ENCODE measurements at regions not wholly inside any gene's neighbourhood (a gene's known extent, or its start where the extent isn't known, plus 50 kb on each side); places are given as distances from the start of the nearest gene placed in this dataset.

DNA sequence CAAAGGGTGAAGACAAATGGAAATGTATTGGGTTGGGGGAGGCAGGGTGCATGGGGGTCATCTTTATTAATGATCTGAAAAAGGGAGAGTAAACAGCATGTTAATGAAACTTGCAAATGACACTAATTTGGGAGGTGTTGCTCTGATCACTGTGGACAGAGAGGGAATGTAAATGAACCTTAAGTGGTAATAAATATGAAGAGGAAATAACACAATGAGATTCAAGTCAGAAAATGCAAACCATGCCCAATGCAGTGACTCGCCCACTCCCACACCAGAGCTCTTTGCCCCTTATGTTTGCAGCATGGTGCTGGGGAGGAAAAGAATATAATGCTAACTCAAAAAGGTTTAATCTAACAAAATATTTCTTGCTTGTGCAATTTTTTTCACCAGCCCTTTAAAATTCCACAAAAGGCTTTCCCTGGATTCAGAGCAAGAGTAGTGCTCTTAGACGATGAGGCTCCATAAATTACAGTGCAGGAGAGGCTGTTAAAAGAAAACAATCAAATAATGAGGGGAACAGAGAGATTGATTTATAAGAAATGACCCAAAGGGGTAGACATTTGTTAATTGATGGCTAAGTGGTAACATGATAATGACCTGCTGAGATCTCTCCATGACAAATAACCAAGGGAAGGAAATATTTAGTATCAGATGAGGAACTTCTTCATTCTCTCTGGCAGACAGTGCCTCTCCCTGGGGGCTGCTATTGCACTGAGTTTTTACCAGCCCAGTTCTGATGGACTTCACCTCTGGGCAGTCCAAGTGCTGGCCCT is 210.0 kb upstream of the PPP2R3A start:
- DNase-seq = no peak

DNA sequence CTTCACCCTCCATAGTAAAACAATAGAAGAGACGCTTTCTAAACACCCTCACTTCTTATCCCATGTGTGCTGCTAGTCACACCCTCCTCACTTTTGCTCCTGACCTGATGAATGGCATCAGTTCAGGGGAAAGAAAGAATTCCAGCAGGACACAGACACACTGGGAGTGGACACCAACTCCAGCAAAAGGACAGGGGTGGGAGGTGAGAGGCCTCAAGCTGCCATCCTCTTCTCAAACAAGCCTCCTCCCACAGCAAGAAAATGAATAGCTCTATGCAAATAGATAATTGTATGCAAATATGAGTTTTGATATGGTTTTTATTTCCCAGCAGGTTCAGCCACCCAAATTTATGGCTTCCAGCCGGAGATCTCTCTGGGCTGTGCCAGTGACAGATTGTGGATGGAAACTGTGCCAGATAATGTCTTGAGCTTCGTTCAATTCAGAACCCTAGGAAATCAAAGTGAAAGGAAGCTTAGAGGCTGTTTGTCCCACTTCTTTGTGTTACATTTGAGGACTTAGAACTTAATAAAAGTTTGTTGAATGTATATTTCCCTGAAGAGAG is 209.3 kb upstream of the PPP2R3A start:
- DNase-seq = no peak

DNA sequence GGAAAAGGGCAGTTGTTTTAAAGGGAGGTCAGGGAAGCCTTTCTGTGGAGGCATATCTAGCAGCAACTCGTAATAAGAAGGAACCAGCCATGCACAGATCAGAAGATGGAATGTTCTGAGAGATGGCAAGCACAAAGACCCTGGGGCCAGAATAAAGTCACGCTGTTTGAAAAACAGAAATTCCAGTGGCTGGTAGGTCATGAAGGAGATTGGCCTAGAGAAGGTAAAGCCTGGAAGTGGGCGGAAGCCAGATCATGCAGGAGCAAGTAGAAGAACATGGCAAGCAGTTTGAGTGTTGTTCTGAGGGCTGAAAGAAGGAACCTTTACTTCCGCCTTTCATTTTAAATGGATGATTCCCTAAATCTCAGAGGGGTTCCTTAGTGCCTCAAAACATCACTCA is 208.1 kb upstream of the PPP2R3A start:
- DNase-seq = no peak

DNA sequence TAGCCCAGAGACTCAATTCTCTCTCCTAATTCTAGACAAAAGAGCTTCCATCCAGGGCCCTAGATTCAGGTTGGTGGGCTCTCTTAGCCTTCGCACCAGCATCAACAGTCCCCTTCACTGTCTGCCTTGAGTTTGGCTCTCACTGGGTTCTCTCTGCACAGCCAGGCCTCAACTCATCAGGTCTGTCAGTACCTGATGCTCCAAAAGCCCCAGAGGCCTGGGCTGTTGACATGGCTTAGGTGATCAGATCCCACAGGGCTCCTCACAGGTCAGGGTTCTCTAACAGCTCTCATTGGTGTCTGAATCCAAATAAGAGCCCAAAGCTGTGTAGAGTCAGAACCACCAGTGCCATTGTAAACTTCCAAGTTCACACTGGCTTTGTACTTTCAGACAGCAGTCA is 206.6 kb upstream of the PPP2R3A start:
- DNase-seq = no peak

DNA sequence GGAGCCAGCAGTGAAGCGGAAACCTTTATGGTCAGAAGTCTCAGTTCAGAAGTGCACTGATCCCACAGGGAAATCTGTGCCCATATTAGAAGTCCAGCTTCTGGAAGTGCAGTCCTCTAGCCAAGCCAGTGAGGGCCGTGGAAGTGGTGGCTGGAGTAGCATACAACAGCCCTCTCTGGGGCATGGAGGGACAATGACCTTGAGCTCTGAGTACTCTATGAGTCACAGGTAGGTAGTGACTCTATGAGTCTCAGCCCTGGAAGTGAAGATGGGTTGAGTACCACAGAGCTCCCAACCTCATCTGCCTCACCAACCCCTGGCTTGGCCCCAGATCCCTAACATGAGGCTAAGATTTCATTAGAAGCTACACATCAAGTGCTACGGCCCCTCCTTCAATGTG is 205.9 kb upstream of the PPP2R3A start:
- no peak for DNase-seq

DNA sequence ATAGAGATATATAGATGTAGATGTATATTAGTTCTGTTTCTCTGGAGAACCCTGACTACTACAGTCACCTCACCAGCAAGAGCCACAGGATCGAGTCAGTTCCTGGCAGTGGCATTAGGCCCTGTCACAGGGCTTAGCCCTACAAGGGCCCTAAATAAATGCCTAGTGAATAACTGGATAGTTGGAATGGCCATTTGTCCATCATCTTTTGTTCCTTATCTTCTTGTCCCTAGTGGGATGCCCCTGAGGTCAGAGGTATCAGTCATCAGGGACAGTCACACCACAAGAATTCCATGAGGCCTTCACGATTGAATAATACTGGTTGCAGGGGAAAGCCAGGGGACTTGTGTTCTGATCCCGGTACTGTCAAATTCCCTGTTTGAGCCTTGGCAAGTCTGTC is 204.9 kb upstream of the PPP2R3A start:
- DNase-seq = no peak

DNA sequence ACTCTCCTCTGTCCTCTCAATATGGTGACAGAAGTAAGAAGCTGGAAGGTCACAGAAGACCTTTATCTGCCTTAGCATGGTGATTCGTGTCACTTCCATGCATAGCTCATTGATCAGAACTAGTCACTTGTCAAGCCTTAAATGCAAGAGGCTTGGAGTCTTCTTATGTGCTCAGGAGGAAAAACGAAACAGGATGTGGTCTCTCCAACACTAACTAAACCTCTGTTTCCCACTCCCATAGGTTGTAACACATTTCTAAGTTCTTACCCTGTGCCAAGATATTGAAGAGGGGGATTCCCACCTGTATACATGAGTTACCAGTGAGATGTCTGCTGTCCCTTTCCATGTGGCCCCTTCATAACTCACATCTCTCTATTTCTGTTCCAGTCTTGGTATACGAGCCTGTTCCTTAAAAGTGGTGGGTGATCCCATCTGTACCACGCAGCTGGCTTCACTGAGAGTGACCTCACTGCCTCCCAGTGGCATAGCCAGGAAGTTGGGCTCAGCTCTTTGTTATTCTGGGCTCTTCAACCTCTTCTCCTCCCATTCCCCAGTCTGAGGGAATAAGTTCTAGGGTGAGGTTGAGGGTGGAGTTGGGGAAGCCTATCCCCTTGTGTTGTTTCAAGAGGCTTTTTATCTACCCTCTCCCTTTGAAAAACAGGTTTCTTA is 203.2 kb upstream of the PPP2R3A start:
- DNase-seq = no peak

DNA sequence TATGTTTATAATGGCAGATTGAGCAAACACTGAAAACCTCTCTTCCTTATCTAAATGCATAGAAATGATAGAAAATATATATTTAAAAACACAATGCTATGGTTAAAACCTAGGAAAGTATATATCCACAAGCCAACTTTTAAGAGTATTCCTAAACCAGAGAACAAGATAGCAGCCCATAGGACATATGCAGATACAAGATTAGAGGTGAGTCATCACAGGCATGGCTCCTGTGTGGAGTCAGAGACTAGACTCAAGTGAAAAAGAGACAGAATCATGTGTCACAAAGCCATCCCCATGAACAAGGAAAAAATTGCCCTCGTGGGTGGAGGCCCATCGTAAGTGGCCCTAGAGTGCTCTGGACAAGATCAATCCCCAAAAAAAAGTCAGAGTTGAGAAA is 199.4 kb upstream of the PPP2R3A start:
- no peak for DNase-seq

DNA sequence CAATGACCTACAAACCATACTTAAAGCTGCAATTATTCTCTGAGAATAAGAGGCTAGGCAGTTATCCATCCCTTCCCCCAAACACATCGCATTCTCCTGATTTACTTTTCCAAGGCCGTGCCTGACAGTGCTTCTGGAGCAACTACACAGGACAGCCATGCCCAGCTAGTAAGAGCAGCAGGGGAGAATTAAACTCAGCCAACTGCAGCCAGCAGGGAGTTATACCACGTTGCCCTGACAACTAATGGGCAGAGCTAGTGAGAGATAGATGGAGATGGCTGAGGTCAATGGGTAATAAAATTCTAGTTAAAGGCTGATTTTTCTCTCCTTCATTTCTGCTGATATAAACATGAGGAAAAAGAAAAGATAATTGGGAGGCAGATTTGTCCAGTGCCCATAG is 193.8 kb upstream of the PPP2R3A start:
- no peak for DNase-seq

DNA sequence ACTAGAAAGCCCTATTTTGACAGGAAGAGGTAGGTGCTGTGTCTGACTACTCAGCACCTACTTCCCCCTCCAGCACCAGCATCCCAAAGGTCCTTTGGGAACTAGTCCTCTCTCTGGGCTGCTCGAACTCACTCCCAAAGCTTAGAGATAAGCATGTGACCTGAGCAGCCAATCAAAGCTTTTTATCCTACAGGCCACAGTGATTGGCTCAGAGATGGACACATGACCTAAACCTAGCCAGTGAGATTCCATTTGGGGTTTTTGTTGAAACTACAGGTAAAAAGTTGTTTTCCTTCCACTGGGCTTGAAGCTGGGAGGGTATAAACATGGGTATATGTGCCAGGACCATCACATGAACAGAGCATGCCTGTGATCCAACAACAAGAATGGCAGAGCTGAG is 186.5 kb upstream of the PPP2R3A start:
- DNase-seq = no peak

DNA sequence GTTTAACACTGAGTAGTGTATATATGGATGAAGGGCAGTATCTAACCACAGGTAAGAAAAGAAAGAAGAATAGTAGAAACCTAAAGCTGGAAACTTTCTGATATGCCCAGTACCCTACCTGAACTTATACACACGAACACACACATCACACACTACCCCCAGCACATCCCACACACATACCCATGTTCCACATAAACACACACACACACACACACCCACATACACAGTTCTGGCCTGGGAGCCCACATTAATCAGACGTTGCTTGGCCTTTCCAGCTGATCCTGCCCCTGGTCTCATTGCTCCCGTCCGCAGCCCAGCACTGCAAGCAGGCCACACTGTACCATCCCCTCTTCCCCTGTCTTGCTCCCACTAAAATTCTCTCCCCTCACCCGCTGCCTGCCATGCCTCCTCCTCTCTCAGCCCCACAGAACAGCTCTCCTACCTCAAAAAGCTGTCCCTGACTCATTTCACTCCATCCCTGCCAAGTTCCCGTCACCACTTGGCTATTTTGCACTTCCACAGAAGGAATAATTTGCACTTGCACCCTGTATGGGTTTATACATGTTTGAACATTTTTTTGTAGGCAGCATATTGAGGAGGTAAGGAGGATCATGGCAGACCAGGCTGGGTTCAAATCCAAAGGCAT is 185.8 kb upstream of the PPP2R3A start:
- DNase-seq = no peak

DNA sequence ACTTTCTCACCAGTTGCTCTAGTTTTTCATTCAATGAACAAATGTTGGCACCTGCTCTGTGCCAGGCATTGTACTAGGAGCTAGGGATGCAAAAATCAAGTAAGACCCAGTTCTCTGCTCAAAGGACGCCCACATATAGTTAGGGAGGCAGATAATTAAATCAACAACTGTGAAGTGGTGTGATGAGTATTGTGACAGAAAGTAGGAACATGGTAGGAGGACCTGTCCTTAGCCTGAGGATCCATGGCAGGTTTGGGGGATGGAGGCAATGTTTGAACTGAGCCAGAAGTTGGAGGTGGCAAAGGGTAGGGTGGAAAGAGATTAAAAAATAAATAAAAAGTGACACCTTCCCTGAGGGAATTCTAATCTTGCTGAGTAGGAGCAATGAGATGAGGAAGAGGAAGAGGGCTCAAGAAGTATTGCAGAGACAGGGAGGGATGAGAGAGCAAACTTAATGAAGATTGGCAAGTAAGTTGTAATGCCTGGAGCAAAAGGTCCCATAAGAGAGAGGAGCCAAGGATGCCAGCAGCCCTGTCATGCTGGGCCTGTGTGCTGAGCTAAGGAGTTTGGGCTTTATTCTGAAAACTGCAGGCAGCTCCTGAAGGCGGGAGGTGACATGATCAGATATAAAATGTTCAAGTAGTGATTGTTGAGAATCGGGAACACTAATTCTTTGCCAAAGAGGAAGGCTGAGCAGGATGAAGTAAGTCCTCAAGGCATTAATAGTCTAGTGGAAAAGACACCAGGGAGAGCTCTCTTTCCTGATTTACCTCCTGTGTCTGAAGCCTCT is 184.3 kb upstream of the PPP2R3A start:
- no peak for DNase-seq

DNA sequence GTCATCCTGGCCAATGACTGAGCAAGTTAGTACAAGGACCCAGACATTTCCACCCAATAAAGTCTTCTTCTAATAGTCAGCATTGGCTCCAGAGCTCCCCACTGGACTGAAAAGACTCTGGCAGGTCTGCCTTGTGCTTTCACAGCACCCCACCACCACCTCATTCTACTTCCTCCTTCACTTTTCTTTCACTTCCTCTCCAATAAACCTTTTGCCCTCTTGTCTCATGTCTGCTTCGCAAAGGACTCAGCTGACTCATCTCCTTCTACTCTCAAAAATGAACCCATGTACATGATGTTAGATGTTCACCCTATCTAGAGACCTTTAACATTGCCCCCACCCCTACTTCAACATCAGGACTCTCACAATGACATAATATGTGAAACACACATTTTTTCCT is 181.0 kb upstream of the PPP2R3A start:
- DNase-seq = no peak

DNA sequence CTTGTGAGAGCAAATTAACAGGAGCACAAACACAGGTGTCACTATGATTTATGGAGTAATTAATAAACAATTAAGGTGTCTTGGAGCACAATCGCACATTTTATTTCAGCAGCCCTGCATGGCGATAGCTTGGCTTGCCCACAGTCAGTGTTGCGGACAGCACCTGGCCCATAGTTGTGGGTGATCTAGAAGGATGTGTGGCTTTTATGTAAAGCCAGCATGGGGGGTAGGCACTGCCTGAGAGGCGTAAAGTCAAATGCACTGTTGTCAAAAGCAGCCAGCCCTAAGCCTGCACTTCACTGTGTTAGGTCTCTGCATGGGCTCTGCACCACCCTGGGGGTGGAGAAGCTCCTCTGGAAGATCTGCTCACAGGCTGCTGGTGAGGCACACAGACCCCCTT is 177.4 kb upstream of the PPP2R3A start:
- no peak for DNase-seq

DNA sequence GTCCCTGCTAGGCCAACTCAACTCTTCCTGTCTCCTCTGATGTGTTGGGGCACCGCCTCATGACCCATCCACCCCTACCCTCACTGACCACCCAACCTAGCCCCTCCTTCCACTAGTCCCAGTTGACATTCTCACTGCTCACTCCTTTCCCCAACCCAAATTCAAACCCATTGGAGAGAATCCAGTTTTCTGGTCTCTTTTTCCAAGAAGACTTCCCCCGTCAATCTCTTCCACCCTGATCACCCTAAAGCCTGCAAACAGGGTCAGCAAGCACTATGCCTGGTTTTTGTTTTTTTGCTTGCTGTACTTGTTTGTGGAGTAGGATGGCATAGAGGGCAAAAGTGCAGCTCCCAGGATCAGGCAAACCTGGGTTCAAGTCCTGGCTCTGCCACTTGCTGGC is 176.6 kb upstream of the PPP2R3A start:
- DNase-seq = no peak

DNA sequence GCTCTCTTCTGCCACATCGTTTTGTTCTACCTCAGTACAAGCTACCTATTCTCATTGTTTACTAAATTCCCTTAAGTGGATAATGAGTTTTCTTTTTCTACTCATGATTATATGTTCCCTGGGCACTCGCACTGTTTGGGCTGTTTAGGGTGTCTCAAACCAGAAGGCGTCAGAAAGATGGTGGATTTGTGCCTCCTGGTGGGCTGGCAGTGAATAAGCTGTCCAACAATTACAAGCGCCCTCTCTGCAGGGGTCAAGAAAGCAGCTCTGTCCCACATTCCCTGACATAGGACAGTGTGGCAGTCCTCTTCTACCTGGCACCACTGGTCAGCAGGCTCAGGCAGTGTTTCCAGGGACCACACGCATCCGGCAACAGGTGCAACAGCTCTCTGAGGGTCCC is 173.4 kb upstream of the PPP2R3A start:
- no peak for DNase-seq

DNA sequence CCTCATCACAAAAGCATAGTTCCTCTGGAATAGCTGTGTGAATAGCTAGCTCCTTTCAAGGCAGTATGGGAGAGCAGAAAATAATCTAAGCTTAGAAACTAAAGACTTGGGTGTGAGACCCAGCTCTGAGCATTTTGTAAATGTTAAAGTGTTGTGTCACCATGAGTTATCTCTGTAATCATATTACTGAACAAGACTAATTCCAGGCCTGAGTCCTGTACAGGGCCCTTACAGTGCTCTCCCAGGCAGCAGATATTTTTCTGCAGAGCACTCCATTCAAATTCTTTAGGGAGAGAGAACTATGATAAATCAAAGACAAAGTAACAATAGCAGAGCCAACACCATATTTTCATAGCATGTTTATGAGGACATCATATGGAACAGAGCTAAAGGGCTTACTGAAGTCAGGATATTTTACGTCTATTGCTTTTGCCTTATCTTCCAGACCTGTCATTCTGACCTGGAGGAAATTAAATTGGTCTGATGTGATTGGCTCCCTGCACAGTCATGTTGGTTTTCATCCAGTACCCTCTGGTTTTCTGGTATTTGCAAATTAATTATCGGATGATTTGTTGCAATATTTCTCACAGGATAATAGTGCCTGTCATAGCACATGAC is 172.6 kb upstream of the PPP2R3A start:
- no peak for DNase-seq

DNA sequence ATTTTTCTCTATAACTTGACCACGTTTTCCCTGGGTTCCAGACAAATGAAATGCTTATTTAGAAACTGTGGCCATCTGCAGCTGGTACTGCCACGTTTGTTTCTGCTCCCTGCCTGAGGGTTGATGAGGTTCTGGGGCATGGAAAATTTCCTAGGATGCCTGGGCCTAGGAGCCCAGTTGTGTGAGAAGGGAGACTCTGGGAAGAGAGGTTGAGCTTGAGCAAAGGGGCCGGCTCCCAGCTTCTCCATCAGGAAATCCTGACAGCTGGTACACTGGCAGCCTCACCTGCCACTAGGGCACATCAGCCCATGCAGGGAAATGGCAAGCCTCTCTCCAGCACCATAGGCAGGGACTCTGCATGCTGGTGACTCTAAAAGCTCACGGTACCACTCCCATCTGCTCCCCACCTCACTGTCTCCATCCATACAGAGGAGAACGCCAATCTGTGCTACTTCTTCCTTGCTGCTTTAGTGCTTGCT is 165.4 kb upstream of the PPP2R3A start:
- no peak for DNase-seq

DNA sequence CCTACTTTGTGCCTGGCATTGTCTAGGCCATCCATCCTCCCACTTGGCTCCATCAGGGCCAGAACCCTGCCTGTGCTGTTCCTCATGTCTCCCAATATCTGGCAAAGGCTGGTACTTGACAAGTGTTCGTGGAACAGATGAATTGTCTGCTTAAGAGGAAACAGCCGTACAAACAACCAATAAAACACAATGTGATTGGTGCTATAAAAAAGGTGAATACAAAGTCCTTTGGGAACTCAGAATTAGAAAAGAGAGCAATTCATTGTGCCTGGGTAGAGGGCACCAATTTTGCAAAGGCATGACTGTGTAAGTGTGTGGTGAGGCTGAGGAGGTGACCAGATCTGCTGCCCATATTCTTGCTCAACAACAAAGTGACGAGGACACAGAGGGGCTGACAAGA is 164.5 kb upstream of the PPP2R3A start:
- no peak for DNase-seq

DNA sequence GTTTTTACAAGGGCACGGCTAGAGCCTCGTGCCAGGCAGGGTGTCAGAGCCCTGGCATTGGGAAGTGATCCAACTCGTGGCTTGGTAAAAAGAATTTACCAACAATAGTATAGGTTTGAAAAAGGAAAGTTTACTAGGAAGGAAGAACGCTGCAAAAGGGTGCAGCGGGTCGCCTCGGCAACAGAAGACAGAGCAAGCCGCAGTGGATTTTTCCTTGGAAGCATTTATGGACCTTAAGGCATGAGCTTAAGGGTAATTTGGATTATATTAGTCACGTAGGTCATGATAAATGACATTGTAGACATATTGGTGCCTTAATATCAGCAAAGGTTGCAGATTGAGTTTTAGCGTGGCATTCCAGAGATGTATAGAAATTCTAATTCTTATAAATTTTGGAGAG is 163.4 kb upstream of the PPP2R3A start:
- DNase-seq = no peak

DNA sequence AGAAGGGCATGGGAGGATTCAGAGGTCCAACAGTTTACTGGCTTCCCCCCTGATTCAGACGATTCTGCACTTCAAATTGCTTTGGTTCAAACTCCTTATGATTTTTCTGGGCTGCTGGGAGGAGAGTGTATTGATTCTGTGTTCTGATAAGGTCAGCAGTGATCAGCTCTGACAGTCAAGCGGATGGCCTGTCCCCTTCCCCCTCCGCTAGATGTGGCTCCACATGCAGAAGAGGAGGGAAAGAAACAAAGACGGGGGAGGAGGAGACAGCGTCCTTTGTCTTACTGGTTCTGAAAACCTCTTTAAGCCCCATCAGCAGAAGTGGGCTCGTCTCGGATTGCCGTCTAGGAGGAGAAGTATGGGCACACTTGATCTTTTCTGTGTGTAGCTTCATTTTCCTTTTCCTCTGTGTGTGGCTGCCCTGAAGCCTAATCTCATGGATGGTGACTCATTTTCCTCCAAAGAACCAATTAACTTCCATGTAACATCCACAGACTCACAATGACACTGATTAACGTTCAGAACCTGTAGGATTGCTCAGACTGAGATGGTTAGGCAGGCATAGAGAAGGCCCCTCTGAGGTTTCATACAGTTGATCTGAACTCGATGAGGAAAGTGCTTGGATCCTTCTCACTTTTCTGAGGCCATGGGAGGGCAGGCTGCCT is 162.4 kb upstream of the PPP2R3A start:
- DNase-seq = no peak

DNA sequence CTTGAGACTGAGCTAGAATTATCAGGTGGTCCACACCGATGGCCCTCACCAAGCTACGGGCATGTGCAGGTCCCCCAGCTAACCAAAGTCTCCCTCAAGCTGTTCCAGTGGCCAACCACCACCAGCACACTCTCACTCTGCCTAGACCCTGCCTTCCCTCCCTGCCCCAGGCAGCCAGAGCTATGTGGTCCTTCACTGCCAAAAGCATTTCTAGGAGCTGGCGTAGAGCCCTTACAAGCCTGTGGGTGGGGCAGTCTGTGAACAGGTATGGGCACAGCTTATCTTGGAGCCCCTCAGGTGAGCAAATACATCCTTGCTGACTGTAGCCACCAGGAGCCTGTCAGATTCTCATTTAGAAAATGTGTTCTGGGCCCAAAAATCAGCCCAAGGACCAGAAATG is 159.8 kb upstream of the PPP2R3A start:
- no peak for DNase-seq
